GM21576 (cell line): ENCODE measurements at regions not wholly inside any gene's neighbourhood (a gene's known extent, or its start where the extent isn't known, plus 50 kb on each side); places are given as distances from the start of the nearest gene placed in this dataset.
"Not testable (repeated sequence)": the region's sequence is repeated elsewhere in the genome, so short reads cannot be mapped to it uniquely, and the experiment has no call there.

Experiments
- ATAC-seq: cut with Tn5 transposase; IDR thresholded peaks from one replicate; pipeline ENCODE4 v1.9.1; 2021; ENCODE audit warnings: mild to moderate bottlenecking, moderate library complexity; ENCODE audit not compliant: unreplicated experiment

GRCh38 chr1:198932351-198932991 is 293.6 kb downstream of the PTPRC start:
- ATAC-seq: no peak

- no peak for ATAC-seq
These were observed 294.8 kb downstream of the PTPRC start for GRCh38 chr1:198933515-198934222.

GRCh38 chr1:198934426-198934825 is 295.6 kb downstream of the PTPRC start:
- ATAC-seq: no peak

GRCh38 chr1:198934901-198935305 is 296.1 kb downstream of the PTPRC start:
- peak; percentile 7 for ATAC-seq

- ATAC-seq: peak; percentile 44
These were observed 296.6 kb downstream of the PTPRC start for GRCh38 chr1:198935306-198935921.

GRCh38 chr1:198936371-198937083 is 297.7 kb downstream of the PTPRC start:
- ATAC-seq: no peak

GRCh38 chr1:198937231-198938031 is 298.6 kb downstream of the PTPRC start:
- ATAC-seq: peak; percentile 83

- no peak for ATAC-seq
These were observed 300.4 kb downstream of the PTPRC start for GRCh38 chr1:198939286-198939685.

- ATAC-seq: no peak
These were observed 301.1 kb downstream of the PTPRC start for GRCh38 chr1:198939956-198940355.

GRCh38 chr1:198942466-198942865 is 303.6 kb downstream of the PTPRC start:
- no peak for ATAC-seq

GRCh38 chr1:198943484-198944187 is 304.8 kb downstream of the PTPRC start:
- ATAC-seq: no peak

GRCh38 chr1:198947456-198947855 is 308.6 kb downstream of the PTPRC start:
- ATAC-seq: no peak

- no peak for ATAC-seq
These were observed 310.2 kb downstream of the PTPRC start for GRCh38 chr1:198948895-198949659.

GRCh38 chr1:198950036-198950435 is 311.2 kb downstream of the PTPRC start:
- ATAC-seq: no peak

GRCh38 chr1:198955085-198955484 is 316.2 kb downstream of the PTPRC start:
- ATAC-seq: no peak

- ATAC-seq: no peak
These were observed 318.2 kb downstream of the PTPRC start for GRCh38 chr1:198957044-198957443.

- ATAC-seq: no peak
These were observed 320.2 kb downstream of the PTPRC start for GRCh38 chr1:198959032-198959431.

GRCh38 chr1:198959676-198960075 is 320.8 kb downstream of the PTPRC start:
- ATAC-seq: no peak

GRCh38 chr1:198963796-198964195 is 325.0 kb downstream of the PTPRC start:
- ATAC-seq: not testable (repeated sequence)
